ENCODE measurements at regions not wholly inside any gene's neighbourhood (a gene's known extent, or its start where the extent isn't known, plus 50 kb on each side); places are given as distances from the start of the nearest gene placed in this dataset.

DNA sequence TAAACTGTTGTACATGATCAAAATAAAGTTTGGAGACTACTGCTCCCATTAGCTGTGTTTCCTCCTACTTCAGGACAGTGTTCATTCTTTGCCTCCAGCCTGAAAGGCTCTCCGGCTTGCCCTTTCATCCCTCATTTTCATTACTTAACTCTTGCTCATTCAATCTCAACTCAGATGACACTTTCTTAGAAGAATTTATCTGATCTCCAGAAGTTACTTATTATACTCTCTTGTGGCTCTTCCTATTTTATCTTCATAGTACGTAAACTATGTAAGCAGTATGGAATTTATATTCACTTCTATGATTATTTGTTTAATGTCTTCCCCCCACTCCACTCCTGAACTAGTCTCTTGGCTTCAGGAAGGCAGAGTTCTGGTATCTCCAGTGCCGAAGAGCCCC, 1737.9 kb upstream of the C9orf72 start:
- no peaks in the 10 kb centered on the region for H3K36me3 ChIP-seq
- H3K27me3 ChIP-seq: no peaks in the 10 kb centered on the region
- ATAC-seq: no peak
- H3K4me1 ChIP-seq: no peaks in the 10 kb centered on the region
- no peak overlapping the region for H3K4me3 ChIP-seq
- H3K27ac ChIP-seq: no peak overlapping the region
- intact Hi-C loops (cut with DNase I): no loop called here
- DNase-seq: no peak
- TF ChIP-seq, protein P1, sequence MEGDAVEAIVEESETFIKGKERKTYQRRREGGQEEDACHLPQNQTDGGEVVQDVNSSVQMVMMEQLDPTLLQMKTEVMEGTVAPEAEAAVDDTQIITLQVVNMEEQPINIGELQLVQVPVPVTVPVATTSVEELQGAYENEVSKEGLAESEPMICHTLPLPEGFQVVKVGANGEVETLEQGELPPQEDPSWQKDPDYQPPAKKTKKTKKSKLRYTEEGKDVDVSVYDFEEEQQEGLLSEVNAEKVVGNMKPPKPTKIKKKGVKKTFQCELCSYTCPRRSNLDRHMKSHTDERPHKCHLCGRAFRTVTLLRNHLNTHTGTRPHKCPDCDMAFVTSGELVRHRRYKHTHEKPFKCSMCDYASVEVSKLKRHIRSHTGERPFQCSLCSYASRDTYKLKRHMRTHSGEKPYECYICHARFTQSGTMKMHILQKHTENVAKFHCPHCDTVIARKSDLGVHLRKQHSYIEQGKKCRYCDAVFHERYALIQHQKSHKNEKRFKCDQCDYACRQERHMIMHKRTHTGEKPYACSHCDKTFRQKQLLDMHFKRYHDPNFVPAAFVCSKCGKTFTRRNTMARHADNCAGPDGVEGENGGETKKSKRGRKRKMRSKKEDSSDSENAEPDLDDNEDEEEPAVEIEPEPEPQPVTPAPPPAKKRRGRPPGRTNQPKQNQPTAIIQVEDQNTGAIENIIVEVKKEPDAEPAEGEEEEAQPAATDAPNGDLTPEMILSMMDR (IDR thresholded peaks at IDR 0.05): no peak
- H3K9me3 ChIP-seq: no peaks in the 10 kb centered on the region

DNA sequence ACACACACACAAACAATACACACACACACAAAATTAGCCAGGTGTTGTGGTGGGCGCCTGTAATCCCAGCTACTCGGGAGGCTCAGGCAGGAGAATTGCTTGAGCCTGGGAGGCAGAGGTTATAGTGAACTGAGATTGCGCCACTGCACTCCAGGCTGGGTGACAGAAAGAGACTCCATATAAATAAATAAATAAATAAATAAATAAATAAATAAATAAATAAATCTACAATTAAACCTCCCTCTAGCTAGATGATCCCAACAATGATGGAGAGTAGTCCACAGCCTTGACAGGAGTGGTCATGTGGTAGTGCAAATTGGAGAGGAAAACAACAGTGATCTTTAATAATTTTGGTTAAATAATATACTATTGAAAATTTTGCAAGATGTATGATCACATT, 1739.0 kb upstream of the C9orf72 start:
- H3K27me3 ChIP-seq: no peaks in the 10 kb centered on the region
- no peak overlapping the region for H3K4me3 ChIP-seq
- TF ChIP-seq, protein P1 (IDR thresholded peaks at IDR 0.05): no peak
- intact Hi-C loops (cut with DNase I): no loop called here
- no peaks in the 10 kb centered on the region for H3K9me3 ChIP-seq
- ATAC-seq (no peak), DNase-seq (no peak)
- no peak overlapping the region for H3K27ac ChIP-seq
- H3K36me3 ChIP-seq: no peaks in the 10 kb centered on the region
- H3K4me1 ChIP-seq: no peaks in the 10 kb centered on the region

DNA sequence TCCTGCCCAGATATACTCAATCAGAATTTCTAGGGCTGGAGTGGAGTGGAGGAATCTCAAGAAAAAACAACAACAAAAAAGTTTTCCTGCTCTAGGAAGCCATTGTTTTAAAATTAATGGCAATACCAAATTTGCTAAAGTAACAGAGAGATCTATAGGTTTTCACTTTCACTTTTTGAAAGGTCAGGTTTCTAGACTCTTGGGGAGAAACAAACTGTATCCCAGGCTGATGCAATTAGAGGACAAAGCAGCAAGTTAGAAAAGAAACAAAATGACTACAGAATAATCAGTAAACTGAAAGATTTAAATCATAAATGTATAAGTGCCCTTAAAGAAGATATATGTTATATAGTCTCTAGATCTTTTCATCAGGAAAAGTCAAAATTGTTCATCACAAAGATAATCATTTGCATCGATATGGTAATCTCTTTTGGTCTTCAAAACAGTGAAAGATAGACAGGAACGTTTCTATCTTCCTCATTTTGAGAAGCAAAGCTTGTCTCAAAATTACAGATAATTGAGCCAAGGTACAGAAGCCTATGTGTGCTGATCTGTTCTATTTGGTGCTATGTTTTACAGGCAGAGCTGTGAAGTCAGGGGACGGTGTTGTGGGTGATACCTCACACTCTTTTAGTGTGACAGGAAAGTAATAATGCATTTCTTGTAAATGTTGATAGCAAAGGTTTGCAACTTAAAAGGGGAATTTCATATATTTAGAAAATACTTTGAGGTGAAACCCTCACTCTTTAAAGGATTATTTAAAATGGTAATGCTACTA, 1746.6 kb upstream of the C9orf72 start:
- Histone ChIP-seq H3K36me3 (no peaks in the 10 kb centered on the region), H3K4me3 (no peak overlapping the region), H3K27me3 (no peaks in the 10 kb centered on the region), H3K27ac (no peak overlapping the region), H3K9me3 (peaks cover 0 to 7% of the 10 kb centered on the region in 2 donors), H3K4me1 (no peaks in the 10 kb centered on the region)
- ATAC-seq (no peak), DNase-seq (no peak)
- intact Hi-C loops (cut with DNase I): no loop called here
- TF ChIP-seq, protein P1 (IDR thresholded peaks at IDR 0.05): no peak

DNA sequence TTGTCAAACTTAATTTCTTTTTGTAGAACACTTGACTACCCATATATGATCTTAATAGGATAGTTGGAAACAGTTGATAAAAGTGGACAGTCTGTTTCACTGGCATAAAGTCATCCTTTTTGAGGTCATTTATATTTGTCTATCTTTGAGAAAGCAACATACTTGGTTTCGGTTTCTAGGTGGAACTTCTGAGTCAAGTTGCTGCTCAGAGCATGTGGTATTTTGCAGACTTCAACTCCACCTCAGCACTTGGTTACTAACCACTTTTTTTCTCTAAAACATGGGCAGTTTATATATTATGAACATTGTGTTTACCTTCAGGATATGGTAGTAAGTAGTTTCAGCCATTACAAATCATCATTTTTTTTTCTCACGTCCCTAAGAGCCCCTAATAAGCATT, 1749.0 kb upstream of the C9orf72 start:
- H3K4me1 ChIP-seq: no peaks in the 10 kb centered on the region
- H3K27me3 ChIP-seq: no peaks in the 10 kb centered on the region
- no peaks in the 10 kb centered on the region for H3K36me3 ChIP-seq
- TF ChIP-seq, protein P1 (IDR thresholded peaks at IDR 0.05): no peak
- H3K9me3 ChIP-seq: peaks cover 0 to 7% of the 10 kb centered on the region in 2 donors
- DNase-seq: no peak
- no peak for ATAC-seq
- no peak overlapping the region for H3K27ac ChIP-seq
- H3K4me3 ChIP-seq: no peak overlapping the region
- intact Hi-C loops (cut with DNase I): no loop called here

DNA sequence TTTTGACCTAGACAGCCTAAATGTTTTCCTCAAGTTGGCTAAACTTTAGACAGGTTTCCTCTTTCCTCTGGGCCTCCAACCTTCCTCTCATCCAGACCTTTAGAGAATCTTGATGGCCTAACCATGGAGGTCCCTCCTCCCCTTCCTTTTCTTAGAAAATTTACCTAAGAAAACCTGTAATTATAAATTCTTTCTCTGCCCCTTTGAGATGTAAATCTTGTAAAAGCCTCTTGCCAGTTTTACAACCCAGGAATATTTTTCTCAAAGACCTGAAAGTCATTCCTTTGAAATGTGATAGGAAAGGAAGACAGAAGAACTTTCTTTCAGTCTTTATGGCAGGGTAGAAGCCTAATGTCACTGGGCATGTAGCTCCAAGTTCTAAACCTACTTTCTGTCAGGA, 1752.6 kb upstream of the C9orf72 start:
- Histone ChIP-seq H3K4me1 (no peaks in the 10 kb centered on the region), H3K9me3 (peaks cover 0 to 7% of the 10 kb centered on the region in 2 donors), H3K27me3 (no peaks in the 10 kb centered on the region), H3K36me3 (no peaks in the 10 kb centered on the region), H3K4me3 (no peak overlapping the region), H3K27ac (no peak overlapping the region)
- intact Hi-C loops (cut with DNase I): no loop called here
- ATAC-seq: no peak
- TF ChIP-seq, protein P1 (IDR thresholded peaks at IDR 0.05): no peak
- DNase-seq: no peak
